Endothelial cell of umbilical vein (primary cell): ENCODE measurements at regions not wholly inside any gene's neighbourhood (a gene's known extent, or its start where the extent isn't known, plus 50 kb on each side); places are given as distances from the start of the nearest gene placed in this dataset.

Experiments used
- CTCF ChIP-seq, 2 donors: IDR thresholded peaks; 1 replicate in 1 of 2; 2 replicates in 1 of 2; pipeline ENCODE4 v1.5.1; 2011; ENCODE audit warnings: low read length in 2 of 2, mild to moderate bottlenecking in 2 of 2, moderate library complexity in 2 of 2, control low read depth in 1 of 2, inconsistent platforms in 1 of 2, low read depth in 1 of 2; ENCODE audit not compliant: insufficient read depth in 1 of 2; ENCODE audit errors: extremely low read depth in 1 of 2
- GATA2 ChIP-seq: IDR thresholded peaks from 2 replicates; pipeline ENCODE4 v1.7.0; 2011; ENCODE audit warnings: low read depth, mild to moderate bottlenecking, moderate library complexity, mixed read lengths, low read length; ENCODE audit not compliant: insufficient read length, insufficient read depth
- JUN ChIP-seq: IDR thresholded peaks from 2 replicates; pipeline ENCODE4 v1.6.1; 2011; ENCODE audit warnings: borderline replicate concordance, low read depth; ENCODE audit not compliant: insufficient read length, insufficient read depth
- MAX ChIP-seq: IDR thresholded peaks from 2 replicates; pipeline ENCODE4 v1.6.1; 2011; ENCODE audit not compliant: insufficient read depth, insufficient read length
- MYC ChIP-seq: IDR thresholded peaks from one replicate; pipeline ENCODE4 v1.6.1; 2011; ENCODE audit warnings: mild to moderate bottlenecking, low read depth, low read length
- POLR2A ChIP-seq: IDR thresholded peaks from 2 replicates; pipeline ENCODE4 v1.6.1; 2012; ENCODE audit warnings: low read depth, mild to moderate bottlenecking, control low read depth, low read length
- POLR2AphosphoS5 ChIP-seq: IDR thresholded peaks from 2 replicates; pipeline ENCODE4 v1.6.1; 2012; ENCODE audit warnings: low read depth, mild to moderate bottlenecking, control low read depth, low read length, moderate library complexity; ENCODE audit not compliant: insufficient read depth

GRCh38 chrX:147522981-147523380, 388.7 kb upstream of the FMR1 start:
- no peak for TF ChIP-seq POLR2A
- no peak for TF ChIP-seq MAX
- TF ChIP-seq CTCF (IDR thresholded peaks at IDR 0.05; ENCODE audit: extremely low read depth in 1 of 2, insufficient read depth in 1 of 2, low read depth in 1 of 2, low read length in 2 of 2) = no peak
- no peak for TF ChIP-seq GATA2
- no peak for TF ChIP-seq JUN
- no peak for TF ChIP-seq POLR2AphosphoS5
- no peak for TF ChIP-seq MYC
